Prostate gland (tissue), 2 donors: ENCODE measurements at regions not wholly inside any gene's neighbourhood (a gene's known extent, or its start where the extent isn't known, plus 50 kb on each side); places are given as distances from the start of the nearest gene placed in this dataset.

ENCODE experiments used
- CTCF ChIP-seq, 4 experiments: fragments of 200-600 bp in 2 of 4; fragments of 450-650 bp in 2 of 4; sonication (generic) in 2 of 4; IDR thresholded peaks; 1 replicate in 3 of 4; 2 replicates in 1 of 4; pipeline ENCODE4 v1.5.1; 2016 to 2019; ENCODE audit warnings: antibody characterized with exemption in 4 of 4, mild to moderate bottlenecking in 2 of 4, moderate library complexity in 2 of 4
- POLR2A ChIP-seq: fragments of 450-650 bp; IDR thresholded peaks from one replicate; pipeline ENCODE4 v1.6.1; 2016; ENCODE audit warnings: antibody characterized with exemption, mild to moderate bottlenecking
- POLR2AphosphoS5 ChIP-seq: sonication (generic); formaldehyde crosslinking; IDR thresholded peaks from one replicate; pipeline ENCODE4 v1.6.1; 2017; ENCODE audit warnings: antibody characterized with exemption

GRCh38 chr5:17832949-17833745, 198.9 kb downstream of the TAF11L14 start:
- TF ChIP-seq CTCF (IDR thresholded peaks at IDR 0.05) (no peak), POLR2A (no peak), POLR2AphosphoS5 (no peak)
